Effector CD4-positive, alpha-beta T cell (primary cell): ENCODE measurements at regions not wholly inside any gene's neighbourhood (a gene's known extent, or its start where the extent isn't known, plus 50 kb on each side); places are given as distances from the start of the nearest gene placed in this dataset.
"Not testable (repeated sequence)": the region's sequence is repeated elsewhere in the genome, so short reads cannot be mapped to it uniquely, and the experiment has no call there.

Source experiments
- DNase-seq: peaks from one replicate; pipeline ENCODE4 v3.0.0-alpha.2; 2020

DNA sequence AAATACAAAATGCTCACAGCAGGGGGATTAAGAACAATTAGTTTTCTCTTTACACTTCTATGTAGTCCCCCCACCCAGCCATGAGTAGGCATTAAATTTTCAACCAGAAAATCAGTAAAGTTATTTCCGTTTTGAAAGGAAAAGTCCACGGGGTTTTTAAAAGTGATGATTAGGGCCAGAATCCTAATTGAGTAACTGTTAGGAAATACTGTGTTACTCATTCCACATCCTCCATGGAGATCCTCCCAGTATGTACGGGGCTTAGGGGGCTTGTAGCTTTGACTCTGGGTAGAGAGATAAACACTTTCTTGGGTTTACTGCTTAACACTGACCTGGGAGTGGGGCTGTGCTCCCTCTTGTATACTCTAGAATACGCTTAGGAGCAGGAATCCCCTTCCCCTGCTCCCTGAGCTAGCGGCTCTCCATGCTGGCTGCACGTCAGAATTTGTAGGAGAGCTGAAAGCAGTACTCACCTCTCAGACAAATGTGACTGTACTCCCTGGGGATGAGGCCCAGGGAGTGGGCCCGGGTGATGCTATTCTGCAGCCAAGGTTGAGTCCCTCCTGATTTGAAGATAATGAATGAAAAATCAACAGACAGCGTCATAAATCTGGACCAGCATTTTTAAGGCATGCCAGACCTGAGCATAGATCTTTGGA is 100.5 kb downstream of the SLC4A3 start:
- no peak for DNase-seq

DNA sequence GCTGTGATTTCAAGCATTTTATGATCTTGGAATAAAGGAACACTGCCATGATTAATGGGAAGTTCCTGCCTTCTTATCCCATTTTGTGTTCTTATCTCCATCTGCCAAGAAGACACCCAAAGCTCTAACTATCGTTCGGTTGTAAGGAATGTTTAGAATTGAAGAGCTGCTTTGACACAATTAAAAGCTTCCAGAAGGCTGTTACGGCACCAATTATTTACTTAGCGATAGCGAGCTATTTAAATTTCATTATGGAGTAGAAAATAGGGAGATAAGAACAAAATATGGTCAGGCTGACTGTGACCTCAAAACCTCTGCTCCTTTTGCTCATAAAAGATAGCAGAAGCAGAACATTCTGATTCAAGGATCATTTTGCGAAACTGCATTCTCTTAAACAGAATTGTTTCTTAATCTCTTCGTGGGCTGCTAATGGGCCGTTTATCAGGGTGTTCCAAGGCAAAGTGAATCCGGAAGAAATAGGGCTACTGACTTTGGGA is 101.6 kb downstream of the SLC4A3 start:
- DNase-seq, result no peak

DNA sequence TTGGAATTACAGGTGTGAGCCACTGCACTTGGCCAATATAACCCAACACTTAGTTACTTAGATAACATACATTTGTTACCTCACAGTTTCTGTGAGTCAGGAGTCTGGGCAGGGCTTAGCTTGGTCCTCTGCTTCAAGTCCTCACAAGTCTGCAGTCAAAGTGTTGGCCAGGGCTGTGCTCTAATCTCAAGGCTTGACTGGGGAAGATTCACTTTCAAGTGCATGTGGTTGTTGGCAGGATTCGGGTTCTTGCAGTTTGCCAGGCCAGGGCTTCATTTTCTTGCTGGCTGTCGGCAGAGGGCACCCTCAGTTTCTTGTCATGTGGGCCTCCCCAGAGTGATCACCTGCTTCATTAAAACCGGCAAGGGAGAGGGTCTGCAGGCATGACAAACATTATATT is 103.7 kb downstream of the SLC4A3 start:
- no peak for DNase-seq

DNA sequence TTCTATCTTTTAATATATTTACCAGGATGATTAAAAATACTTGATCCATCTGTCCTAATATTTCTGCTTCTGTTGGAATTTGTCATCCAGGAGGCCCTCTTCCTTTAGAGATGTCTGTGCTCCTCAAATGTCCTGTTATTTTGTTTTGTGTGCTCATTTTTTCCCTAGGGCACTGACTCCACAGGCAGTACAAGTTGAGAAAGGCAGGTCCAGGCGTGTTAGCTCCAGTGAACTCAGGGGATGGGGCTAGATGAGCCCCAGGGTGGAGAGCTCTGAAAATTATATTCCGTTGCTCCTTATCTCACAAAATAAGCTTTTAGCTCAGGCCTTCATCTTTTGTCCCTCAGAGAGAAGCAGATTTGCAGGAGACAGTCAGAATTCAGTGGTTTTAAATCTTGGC is 105.7 kb downstream of the SLC4A3 start:
- no peak for DNase-seq

DNA sequence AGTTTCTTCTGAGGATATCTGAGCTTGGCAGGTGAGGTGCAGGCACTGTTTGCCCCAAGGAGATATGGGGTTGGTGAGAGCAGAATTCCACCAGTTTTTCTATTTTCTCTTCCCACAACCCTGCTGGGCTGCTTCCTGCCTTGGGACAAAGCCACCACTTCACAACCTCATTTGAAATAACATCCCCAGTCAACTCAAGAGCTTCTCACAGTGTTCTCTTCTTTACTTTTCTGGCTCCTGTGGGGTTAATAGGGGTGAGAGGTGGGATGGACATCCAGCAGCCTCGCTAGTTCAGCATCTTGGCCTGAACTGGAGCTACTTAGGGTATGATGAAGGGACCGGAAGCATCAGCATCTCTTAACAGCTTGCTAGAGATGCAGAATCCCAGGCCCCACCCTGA is 106.3 kb downstream of the SLC4A3 start:
- no peak for DNase-seq

DNA sequence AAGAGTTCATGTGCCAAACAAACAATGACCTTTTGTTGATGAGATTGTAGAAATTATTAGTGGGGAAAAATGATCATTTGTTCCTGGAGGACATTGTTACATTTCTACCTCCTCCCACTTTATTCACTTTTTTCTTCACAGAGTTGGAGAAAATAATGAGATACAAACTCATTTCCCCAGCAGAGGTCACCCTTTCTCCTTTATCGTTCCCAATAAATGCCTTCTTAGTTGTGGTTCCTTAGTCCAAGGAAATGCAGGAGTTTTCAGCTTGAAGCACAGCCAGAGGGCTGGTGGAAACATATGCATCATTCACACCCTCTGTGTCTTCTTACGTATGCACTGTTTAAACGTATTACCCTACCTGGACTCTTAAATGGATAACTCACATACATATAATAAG is 108.8 kb downstream of the SLC4A3 start:
- no peak for DNase-seq

DNA sequence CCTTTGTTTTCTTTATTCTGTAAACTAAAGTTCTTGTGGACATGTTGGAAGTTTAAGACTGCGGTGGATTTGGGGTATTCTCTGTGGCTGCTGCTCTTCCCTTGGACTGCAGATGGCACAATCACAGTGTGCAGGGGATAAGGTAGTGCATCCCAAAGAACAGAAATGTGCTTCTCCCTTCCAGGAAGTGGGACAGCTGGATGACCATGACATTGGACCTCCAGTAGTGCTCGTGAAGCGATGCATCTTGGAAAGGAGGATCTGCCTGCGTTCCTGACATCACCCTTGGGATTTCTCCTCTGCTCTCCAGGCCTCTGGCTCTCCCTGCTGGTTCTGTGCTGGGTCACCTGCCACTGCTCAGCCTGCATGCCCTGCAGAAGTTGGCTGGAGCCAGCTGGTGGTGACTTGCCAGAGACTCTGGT is 109.9 kb downstream of the SLC4A3 start:
- DNase-seq, result no peak

DNA sequence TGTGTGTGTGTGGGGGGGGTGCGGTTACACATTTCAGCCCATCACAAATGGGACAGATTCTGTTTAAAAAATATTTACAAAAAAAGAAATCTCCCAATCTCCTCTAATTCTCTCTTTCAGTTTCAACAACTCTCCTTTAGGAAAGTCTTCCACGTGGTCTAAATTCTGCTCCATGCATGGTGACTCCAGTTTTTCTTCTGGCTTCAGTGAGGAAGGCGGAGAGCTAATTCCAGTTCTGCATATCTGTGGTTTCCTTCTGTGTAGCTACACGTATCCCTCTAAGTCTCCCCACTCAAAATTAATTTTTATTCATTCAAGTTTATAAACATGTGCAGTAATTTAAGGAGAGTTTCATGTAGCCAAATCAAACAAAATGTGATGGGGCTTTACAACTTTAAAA is 111.6 kb downstream of the SLC4A3 start:
- DNase-seq, result no peak

DNA sequence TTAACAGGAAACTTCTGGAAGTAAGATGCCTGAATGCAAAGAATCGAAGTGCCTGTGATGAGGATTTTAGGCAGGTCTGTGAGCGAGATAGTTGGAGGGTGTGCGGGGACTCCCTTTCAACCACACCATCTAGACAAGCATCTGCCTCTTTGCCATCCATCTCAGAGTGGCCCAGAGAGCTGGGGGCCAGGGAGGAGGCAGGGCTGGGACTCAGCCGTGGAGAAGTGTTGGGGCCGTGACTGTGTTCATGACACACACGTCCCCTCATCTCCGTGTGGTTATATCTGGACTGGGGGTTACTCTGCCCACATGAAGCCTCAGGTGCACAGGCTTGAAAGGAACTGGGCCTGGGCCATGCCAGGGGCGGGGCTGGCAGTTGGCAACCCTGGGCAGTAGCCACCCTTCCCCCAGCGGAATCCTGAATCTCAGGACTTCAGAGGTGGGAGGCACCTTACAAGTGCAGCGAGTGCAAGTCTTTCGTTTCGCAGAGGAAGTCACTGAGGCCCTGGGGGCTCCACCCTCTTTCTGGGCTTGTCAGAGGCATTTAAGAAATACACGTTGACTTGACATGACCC is 112.5 kb downstream of the SLC4A3 start:
- no peak for DNase-seq

DNA sequence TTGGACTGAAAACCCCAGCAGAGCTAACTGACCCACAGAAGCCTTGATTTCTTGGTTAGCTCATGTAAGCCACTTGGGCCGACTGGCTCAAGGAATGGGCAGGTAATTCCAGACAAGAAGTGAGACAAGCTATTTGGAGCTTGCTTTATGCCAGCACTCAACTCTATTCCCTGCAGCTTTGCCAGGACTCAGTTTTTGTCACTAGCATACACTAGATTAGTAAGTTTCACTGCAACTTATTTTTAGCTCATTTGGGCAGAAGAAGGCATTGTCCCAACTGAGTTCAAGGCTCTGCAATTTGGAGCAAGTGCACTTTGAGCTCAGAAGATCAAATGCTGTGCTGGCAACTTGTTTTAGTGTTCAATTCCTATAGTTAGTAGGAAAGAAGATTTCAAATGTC is 116.1 kb downstream of the SLC4A3 start:
- no peak for DNase-seq

DNA sequence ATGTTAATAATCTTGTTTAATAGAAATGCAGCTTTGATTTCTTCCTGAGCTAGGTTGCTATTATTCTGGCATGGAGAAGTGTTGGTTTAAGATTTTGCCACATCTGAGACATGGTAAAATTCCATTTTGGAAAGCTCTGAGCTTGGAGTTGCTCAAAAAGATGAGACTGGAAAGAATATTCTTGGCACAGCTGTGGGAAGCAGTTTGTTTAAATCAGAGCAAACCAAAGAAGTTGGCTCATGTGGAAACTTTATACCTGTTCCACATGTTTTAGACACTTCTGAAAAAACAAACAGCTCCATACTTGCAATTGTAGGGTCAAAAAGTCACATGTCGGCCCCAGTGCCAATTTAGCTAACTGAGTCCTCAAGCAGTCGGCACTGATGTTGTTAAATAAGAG is 116.6 kb downstream of the SLC4A3 start:
- no peak for DNase-seq

DNA sequence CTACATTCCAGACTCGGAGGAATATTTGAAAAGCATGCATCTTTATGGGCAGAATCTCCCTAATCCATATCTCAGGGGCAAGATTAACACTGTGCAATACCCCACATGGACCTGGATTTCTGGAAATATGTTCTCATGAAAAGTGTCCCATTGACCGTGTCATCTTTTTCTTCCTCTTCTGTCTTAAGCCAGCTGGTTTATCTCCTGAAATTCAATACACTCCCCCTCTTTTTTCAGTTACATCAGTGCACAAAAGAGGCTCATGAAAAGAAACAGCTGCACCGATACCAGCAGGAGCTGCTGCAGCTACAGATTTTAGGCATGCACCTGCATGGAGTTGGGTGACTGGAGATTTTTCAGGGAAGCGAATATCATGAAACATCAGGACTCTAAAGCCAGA is 117.2 kb downstream of the SLC4A3 start:
- no peak for DNase-seq

DNA sequence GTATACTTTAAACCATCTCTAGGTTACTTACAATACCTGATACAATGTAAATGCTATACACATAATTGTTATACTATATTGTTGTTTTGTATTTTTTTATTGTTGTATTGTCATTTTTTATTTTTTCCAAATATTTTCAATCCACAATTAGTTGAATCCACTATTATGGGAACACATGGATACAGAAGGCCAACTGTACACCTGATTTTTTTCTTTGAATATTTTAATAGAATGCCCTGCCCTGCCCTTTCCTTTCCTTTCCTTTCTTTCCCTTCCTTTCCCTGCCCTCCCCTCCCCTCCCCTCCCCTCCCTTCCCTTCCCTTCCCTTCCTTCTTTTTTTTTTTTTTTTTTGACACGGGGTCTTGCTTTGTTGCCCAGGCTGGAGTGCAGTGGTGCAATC is 120.2 kb downstream of the SLC4A3 start:
- no peak for DNase-seq

DNA sequence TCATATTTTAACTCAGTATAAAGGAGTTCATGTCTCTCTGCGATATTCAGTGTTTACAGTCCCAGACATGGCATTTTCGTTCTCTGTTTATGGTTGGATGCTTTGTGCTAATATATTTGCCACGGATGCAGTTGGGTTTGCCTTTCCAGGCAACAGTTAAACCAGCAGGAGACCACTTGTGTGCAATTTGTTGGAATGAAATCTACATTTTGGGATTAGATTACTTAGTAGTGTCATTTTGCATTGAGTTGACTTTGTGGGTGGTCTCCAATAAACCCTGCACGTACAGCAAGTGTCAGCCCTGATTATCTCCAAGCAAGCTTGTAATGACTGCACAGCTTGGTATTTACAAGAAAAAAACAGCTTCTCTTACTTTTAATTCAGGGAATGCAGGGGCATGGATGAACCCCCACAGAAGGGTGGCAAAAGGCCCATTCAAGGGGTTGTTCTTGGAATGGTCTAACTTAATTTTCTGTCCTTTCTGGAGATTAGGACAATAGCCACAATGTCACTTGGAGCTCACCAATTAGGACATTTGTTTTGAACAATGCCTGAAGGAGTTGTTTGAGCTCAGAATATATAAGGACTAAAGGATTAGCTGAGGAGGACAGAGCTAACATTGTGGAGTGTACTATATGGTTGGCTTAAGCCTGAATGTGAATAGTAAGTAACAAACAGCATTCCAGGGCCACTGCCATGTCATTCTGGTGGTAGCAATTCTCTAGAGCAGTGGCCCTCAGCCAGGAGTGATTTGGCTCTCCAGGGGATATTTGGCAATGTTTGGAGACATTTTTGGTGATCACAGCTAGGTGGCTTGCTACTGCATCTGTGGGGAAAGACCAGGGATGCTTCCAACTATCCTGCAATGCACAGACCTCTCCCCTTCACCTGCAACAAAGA is 121.5 kb downstream of the SLC4A3 start:
- no peak for DNase-seq

DNA sequence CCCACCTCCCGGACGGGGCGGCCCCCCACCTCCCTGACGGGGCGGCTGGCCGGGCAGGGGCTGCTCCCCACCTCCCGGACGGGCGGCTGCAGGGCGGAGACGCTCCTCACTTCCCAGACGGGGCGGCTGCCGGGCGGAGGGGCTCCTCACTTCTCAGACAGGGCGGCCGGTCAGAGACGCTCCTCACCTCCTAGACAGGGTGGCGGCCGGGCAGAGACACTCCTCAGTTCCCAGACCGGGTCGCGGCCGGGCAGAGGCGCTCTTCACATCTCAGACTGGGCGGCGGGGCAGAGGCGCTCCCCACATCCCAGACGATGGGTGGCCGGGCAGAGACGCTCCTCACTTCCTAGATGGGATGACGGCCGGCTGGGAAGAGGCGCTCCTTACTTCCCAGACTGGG is 123.7 kb downstream of the SLC4A3 start:
- not testable (repeated sequence) for DNase-seq

DNA sequence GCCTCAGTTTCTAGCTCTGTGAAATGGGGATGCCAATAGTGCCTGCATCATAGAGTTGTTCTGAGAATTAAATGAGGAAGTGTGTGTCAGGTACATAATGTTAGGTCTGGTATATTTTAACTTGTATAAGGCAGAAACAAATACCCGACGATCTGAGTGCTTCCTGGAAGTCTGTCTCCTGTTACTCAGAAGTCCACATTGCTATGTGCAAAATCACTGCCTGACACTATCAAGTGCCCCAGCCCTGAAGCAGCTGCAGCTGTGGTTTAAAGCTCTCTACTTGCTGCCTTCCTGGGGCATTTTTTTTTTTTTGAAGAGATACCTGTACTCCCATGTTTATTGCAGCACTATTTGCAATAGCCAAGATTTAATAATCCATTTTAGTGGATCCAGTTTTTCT is 125.3 kb downstream of the SLC4A3 start:
- no peak for DNase-seq

DNA sequence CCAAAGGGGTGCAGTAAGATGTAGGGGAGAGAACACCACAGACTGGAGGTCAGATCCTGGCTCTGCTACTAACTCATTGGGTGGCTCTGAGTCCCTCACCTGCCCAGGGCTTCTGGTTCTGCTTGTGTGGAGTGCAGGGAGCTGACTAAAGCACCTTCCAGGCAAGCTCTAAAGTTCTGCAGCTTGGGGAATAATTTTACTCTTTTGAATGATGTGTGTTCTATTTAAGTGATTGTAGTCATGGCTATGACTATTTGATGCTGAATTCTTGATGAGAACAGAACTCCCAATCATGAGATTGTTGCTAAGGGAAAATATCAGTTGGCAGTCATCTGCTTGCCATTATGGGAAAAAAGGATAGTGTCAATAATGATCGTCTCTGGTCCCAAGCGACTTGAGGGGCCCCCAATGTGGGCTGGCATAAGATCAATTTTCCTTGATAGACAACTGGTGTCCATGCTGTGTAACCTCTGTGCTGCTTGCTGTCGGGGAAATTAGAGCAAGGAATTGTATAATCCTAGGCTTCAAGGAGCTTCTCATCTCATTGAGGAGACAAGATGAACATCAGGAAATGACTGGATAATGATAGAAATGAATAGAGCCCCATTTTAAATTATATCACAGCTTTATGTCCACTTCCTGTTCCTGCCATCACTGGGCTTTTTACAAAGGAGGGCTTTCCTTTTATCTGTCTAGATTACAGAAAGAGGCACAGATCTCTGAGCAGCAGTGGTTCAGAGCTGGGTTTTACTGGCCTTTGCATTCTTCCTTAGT is 131.7 kb downstream of the SLC4A3 start:
- DNase-seq, result no peak

DNA sequence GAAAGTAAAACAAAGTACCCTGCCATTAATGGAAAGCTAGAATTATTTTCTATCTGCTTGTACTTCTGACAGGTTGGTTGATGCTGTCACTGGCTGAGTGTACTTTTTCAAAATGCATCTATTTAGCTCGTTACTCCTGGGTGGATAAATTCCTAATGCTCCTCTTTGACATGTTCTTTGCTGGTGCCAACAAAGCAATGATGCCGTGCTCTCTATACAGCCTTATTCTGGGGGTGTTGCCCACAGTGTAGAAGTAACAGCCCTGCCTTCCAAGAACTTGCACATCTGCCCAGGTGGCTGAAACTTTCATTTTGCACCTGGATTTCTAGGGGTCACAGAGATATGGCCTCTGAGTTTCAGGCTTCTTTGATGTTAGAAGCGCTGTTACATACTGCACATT is 132.4 kb downstream of the SLC4A3 start:
- no peak for DNase-seq

DNA sequence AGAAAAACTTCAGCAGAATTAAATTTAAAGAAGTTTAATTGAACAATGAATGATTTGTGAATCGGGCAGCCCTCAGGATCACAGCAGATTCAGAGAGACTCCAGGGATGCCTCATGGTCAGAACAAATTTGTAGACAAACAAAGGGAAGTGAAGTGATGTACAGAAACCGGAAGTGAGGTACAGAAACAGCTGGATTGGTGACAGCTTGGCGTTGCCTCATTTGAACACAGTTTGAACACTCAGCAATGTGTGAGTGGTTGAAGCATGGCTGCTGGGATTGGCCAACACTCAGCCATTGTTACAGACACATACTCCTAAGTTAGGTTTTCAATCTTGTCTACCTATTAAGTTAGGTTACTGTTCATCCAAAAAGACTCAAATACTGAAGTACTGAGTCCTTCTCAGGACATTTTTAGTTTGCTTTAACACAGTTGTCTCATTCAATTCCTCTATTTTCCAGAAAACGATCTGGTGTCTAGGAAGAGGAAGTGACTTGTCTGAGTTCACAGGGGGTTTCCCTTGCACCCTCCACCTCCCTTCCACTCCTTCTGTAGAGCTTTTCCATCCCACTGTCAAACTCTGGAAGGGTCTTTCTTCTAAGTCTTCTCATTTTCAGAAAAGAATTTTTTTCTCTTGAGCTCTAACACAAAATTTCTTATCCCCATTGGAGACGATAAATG is 137.9 kb downstream of the SLC4A3 start:
- DNase-seq, result no peak

DNA sequence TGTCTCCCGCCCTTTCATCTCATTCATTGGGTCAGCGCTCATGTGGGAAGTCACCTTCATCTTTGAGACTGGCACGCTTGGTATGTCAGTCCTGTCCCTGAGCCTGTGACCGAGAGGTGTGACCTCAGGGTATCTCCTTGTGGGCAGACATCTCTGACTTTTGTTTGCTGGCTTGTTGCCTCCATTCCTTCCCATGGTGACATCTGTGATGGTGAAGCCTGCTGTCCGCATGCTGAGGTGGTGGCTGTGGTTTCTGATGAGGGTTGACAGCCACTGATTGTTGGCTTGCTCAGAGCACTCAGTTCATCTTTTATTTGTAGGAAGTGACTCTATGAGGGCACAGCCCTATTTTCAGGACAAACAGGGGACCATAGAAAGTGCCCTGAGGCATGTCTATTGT is 139.2 kb downstream of the SLC4A3 start:
- DNase-seq, result no peak

DNA sequence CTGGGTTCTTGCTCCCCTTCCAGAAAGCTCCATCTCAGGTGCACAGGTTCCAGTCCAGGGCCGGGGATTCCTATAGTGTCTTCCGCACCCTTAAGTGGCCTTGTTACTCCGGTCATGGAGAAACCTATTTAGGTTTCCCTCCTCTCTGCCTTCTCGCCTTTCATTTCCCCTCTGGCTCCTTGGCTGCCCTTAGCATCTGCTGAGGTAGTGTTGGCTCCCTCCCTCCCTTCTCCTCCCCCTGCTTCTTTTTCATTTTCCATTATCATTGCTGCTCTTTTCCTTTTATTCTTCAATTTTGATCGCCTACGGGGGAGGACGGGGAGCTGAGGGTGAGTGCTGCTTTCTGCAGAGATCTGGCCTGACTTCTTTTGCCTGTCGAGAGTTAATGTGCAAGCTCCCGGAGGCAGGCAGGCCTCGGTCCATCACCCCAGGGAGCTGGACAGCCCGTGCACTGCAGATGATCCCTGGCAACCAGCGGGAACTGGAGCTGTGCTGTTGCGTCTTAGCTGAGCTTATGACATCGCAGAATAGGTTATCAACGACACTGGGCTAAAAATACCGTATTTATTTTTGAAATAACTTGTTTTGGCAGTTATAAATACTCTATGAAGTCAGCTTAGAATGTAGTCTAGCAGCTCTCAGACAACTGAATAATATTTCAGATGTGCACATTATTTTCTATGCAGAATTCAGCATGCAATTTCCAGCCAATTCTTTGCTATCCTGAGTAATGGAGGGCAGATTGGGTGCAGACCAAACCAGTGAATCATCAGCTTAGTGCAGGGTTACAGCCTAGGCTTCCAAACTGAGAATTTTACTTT is 141.9 kb downstream of the SLC4A3 start:
- DNase-seq, result no peak
